Mucosa of gallbladder (tissue), 1 donor: ENCODE measurements at regions not wholly inside any gene's neighbourhood (a gene's known extent, or its start where the extent isn't known, plus 50 kb on each side); places are given as distances from the start of the nearest gene placed in this dataset.

Experiments used
- DNase-seq: peaks from one replicate; pipeline ENCODE4 v3.0.0-alpha.2; 2020; ENCODE audit warnings: low spot score
- donor health status: DM: no; HTN: no; CAD: no.

DNA sequence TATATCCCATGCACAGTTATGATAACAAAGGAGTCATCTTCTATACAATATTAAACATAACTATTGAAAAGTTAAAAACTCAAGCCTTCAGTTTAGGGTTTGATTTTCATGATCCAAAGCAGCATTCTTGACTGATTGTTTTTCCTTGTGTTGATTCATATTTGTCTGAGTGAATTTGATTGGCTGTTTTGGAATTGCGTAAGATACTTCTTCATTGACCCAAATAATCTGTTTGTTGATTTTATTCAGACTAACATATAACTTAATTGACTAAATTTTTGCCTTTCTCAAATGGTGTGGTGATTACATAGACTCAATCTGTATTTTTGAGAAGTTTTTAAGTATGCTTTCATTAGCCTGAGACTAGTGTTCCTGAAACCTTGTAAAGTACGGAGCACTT is 305.7 kb upstream of the TNP1 start:
- no peak for DNase-seq

GRCh38 chr2:217163987-217164386 is 304.1 kb upstream of the TNP1 start:
- DNase-seq = no peak

GRCh38 chr2:217162533-217162932 is 302.7 kb upstream of the TNP1 start:
- peak; percentile 19 for DNase-seq

- DNase-seq = no peak
These were observed 301.4 kb upstream of the TNP1 start for GRCh38 chr2:217160978-217161973.

GRCh38 chr2:217160103-217160743 is 300.4 kb upstream of the TNP1 start:
- DNase-seq = no peak

DNA sequence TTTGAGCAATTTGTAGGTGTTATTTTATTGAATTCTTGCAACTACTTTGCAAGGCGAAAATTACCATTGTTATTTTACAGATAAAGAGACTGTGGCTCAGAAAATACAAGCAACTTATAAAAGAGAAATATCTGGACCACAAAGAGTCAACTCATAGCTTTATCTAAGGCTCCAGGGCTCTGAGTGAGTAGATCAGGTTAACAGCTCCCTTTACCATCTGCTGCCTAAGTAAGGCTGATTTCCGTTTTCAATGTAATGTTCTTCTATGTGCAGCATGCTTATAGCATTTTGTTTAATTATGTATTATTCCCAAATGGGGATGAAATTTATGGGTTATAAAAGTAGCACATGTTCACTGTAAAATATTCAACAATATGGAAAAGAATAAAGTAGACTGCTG is 299.1 kb upstream of the TNP1 start:
- no peak for DNase-seq

GRCh38 chr2:217157581-217157980 is 297.7 kb upstream of the TNP1 start:
- DNase-seq = no peak

DNA sequence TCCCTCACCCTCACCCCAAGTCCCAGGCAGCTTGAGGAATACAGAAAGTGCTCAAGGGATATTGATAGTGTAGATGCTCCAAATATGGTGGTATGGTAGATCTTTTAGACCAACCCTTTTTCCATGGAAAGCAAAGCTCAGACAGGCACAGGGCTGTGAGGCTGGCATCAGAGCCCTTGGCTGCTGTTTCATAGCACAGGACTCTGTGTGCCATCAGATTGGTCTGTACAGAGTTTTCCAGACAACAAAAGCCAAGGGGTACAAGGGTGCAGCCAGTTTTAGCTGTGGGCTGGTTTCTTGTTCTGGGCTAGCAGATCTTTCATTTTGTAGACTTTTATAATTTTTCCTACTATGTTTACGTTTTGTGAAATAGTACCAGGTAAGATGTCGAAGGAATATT is 296.9 kb upstream of the TNP1 start:
- DNase-seq = no peak

- no peak for DNase-seq
These were observed 295.1 kb upstream of the TNP1 start for GRCh38 chr2:217154923-217155322.

DNA sequence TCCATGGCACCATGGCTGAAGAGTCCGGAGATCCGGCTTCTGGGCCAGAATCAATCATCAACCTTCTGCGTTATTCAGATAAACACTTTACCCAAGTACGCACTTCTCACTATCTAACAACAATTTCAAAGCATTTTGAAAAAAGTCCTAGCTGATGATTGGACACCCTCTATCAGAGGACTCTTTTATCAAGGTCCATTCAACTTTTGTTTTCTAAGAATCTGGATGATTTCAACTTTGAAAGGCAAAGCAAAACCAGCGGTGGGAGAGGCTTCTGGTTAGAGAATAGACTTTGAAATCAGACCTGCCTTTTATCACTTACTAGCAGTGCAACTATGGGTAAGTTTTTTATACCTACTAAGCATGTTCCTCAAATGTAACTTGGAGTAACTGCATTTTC is 293.6 kb upstream of the TNP1 start:
- DNase-seq = no peak

DNA sequence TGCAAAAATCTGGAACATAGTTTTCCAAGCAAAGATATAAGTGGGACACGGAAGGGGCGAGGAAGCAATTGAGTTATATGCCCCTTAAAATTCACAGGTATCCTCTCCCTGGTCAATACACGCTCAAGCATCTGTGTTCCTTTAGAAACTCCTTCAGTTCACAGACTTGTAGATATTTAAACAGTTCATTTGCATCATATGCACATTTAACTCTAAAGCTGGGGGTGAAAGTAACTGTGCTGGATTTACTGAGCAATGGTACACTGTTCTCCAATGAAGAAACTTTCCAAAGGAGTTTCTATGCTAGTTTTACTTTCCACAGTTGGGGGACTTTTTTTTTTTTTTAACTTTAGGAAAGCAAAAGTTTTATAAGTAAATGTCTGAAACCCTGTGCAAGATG is 293.0 kb upstream of the TNP1 start:
- no peak for DNase-seq

DNA sequence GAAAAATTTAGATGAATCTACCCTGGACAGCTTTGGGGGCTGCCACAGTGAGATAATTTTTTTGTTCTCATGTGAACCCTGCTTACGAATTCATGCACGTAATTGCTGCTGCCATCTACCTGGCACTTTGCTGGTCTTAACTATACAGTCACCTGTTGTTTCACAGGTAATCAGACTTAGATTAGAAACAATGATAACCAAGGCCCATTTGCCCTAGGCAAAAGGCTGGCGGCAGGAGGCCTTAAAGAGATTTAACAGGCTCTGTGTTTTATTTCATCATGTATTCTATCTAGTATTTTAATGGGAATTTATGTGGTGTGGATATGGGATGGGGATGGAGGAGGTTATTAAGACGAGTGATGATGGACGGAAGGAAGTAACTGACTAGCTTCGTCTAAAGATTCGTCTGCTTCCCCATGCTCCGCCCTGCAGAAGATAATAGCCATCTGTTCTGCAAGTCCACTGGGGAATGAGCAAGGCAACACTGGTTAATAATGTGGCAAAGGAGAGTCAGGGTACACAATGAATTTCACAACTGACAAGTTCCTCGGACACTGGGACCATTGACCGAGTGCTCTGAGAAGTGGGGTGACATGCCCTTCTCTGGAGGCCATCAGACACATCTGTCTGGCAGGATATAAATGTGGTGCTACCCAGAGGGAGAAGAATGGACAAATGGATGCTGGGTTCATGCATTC is 291.8 kb upstream of the TNP1 start:
- no peak for DNase-seq

GRCh38 chr2:217150236-217150635 is 290.4 kb upstream of the TNP1 start:
- no peak for DNase-seq

GRCh38 chr2:217149087-217149660 is 289.3 kb upstream of the TNP1 start:
- DNase-seq = no peak

DNA sequence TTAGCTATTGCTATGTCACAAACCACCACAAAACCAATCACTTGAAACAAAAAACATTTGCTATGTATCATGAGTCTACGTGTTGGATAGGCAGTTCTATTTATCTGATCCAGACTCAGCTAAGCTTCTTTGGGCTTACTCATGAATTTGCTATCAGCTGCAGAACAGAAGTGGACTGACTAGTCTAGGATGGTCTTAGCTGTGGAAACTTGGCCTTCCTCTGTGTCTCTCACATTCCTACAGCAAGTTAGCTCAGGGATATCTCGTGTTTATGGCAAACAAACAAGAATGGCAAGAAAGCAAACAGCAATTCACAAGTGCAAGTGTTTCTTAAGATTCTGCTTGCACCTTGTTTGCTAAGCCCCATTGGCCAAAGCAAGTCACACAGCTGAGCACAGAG is 288.0 kb upstream of the TNP1 start:
- no peak for DNase-seq

DNA sequence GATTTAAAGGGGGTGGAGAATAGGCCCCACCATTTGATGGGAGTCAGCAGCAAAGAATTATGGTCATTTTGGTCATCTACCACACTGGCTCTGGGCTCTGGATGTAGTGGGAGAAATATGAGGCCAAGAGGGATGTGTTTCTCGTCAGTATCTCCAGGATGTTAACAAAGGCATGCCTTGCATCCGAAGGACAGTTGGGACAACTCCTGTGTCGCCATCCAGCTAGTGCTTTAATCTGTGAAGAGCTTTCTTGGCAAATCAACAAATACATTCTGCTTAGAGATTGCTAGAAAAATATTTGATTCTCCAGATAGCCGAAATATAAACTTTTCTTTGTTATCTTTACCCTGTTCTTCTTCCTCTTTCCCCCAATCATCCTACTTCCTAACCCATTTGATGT is 287.1 kb upstream of the TNP1 start:
- DNase-seq = no peak

- DNase-seq = no peak
These were observed 282.9 kb upstream of the TNP1 start for GRCh38 chr2:217142649-217143266.

DNA sequence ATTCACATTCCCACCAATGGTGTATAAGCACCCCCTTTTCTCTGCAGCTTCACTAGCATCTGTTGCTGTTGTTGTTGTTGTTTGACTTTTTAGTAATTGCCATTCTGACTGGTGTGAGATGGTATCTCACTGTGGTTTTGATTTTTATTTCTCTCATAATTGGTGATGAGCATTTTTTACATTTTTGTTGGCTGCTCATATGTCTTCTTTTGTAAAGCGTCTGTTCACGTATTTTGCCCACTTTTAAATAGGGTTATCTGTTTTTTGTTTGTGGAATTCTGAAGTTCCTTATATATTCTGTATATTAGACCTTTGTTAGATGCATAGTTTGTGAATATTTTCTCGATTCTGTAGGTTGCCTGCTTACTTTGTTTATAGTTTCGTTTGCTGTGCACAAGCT is 278.4 kb upstream of the TNP1 start:
- no peak for DNase-seq

GRCh38 chr2:217127744-217128143 is 267.9 kb upstream of the TNP1 start:
- DNase-seq = no peak

GRCh38 chr2:217125014-217125413 is 265.1 kb upstream of the TNP1 start:
- no peak for DNase-seq

DNA sequence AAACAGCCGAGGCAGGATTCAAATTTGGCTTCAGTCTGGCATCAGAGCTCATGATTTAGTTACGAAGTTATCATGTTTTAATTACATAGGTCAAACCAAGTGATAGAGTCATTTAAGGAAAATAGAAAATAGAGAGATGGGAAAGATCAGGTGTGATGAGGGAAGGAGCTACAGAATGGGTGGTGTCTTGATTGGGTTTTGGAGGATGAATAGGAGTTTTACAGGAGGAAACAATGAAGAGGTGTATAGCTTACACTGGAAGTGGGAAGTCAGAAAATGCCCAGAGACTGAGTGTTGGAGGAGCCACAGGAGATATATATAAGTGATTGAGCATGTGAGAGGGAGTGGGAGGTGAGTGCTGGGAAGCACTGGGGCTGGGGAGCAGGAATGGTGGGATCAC is 264.2 kb upstream of the TNP1 start:
- no peak for DNase-seq

- no peak for DNase-seq
These were observed 261.7 kb upstream of the TNP1 start for GRCh38 chr2:217121565-217121964.
